ENCODE measurements at regions not wholly inside any gene's neighbourhood (a gene's known extent, or its start where the extent isn't known, plus 50 kb on each side); places are given as distances from the start of the nearest gene placed in this dataset.

DNA sequence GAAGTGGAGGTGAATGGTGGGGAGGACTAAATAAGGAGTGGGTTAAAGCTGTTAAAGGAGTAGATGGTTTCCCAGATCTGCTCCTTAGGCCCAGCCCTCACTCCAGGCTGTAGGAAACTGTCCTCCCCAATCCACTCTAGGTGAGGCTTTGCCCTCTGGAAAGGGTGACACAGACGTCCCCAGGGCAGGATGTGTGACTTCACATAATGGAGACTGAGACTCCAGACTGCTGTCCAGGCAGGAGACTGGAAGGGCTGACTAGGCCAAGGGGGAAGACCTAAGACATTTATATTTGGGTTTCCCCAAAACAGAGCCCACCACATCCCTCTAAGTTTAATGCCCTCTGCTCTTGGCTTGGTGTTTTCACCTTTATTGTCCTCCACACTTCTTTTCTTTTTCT lies 488.5 kb downstream of the SHQ1 start:
- TF ChIP-seq, protein P1, sequence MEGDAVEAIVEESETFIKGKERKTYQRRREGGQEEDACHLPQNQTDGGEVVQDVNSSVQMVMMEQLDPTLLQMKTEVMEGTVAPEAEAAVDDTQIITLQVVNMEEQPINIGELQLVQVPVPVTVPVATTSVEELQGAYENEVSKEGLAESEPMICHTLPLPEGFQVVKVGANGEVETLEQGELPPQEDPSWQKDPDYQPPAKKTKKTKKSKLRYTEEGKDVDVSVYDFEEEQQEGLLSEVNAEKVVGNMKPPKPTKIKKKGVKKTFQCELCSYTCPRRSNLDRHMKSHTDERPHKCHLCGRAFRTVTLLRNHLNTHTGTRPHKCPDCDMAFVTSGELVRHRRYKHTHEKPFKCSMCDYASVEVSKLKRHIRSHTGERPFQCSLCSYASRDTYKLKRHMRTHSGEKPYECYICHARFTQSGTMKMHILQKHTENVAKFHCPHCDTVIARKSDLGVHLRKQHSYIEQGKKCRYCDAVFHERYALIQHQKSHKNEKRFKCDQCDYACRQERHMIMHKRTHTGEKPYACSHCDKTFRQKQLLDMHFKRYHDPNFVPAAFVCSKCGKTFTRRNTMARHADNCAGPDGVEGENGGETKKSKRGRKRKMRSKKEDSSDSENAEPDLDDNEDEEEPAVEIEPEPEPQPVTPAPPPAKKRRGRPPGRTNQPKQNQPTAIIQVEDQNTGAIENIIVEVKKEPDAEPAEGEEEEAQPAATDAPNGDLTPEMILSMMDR (IDR thresholded peaks at IDR 0.05; ENCODE audit: control insufficient read depth, insufficient read depth, low read depth, low read length, missing control alignments): no peak
- H3K4me3 ChIP-seq (ENCODE audit: control insufficient read depth, low read depth, low read length): no peak overlapping the region
- no peak for DNase-seq (ENCODE audit: low read depth)

DNA sequence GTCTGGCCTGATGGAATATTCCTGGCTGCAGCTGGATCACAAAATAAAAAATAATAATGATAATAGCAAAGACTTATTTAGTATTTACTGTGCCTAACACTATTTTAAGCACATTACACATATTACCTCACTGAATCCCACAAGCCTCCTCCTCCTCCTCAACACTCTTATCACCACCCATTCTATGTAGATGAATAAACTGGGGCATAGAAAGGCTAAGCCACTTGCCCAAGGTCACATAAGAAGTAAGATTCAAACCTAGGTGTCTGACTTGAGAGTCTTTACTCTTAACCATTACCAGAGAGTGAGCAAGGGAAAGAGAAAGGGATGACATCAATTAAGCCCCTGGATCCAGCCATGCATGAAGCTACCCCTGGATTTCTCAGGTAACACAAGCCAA lies 493.1 kb downstream of the SHQ1 start:
- no peak overlapping the region for H3K4me3 ChIP-seq (ENCODE audit: control insufficient read depth, low read depth, low read length)
- DNase-seq (ENCODE audit: low read depth): no peak
- TF ChIP-seq, protein P1 (IDR thresholded peaks at IDR 0.05; ENCODE audit: control insufficient read depth, insufficient read depth, low read depth, low read length, missing control alignments): no peak

DNA sequence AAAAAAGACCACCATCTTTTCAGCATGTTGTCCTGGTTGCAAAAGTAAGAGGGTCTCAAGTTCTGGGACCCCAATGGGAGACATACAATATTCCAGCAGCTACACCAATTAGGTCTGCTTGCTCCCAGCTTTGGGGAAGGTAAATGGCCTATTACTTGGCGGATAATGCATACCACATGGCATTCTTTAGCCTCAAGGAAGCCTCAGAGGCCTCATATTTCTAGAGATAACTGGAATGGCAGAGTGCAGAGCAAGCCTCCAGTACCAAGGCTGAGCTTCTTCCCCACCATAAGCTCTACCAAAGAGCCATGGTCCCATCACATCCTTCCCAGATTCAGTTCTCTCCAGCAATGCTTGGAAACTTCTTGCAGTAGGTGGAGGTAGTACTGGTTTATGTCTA lies 493.8 kb downstream of the SHQ1 start:
- no peak for DNase-seq (ENCODE audit: low read depth)
- TF ChIP-seq, protein P1 (IDR thresholded peaks at IDR 0.05; ENCODE audit: control insufficient read depth, insufficient read depth, low read depth, low read length, missing control alignments): no peak
- no peak overlapping the region for H3K4me3 ChIP-seq (ENCODE audit: control insufficient read depth, low read depth, low read length)

DNA sequence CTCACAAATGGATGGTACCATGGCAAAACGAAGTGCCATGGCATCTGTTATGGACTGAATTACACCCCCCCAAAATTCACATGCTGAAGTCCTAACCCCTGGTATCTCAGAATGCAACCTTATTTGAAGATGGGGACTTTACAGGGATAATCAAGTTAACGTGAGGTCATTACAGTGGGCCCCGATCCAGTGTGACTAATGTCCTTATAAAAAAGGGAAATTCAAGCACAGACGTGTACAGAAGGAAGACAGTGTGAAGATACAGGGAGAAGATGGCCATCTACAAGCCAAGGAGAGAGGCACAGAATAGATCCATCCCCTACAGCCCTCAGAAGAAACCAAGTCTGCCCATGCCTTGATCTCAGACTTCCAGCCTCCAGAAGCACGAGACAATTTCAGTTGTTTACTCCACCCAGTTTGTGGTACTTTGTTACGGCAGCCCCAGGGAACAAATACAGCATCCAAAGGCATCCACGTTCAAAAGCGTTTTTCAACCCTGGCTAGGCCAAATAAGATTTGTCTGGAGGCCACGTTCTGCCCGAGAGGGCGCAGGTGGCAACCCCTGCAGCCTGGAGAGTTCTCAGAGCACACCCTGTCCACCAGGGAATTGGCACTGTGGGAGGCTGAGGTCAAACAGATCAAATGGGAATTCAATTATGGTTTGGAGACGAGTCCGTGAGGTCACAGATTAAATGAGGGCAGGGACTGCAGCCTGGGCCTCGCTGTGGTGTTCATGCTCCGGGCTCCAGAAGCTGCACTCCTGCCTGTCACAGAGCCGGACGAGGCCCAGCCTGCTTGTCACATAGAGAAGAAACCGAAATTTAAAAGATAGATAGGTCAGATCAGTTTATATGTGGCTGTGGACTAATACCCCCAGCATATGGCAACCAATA lies 494.8 kb downstream of the SHQ1 start:
- TF ChIP-seq, protein P1 (IDR thresholded peaks at IDR 0.05; ENCODE audit: control insufficient read depth, insufficient read depth, low read depth, low read length, missing control alignments): no peak
- no peak for DNase-seq (ENCODE audit: low read depth)
- no peak overlapping the region for H3K4me3 ChIP-seq (ENCODE audit: control insufficient read depth, low read depth, low read length)

DNA sequence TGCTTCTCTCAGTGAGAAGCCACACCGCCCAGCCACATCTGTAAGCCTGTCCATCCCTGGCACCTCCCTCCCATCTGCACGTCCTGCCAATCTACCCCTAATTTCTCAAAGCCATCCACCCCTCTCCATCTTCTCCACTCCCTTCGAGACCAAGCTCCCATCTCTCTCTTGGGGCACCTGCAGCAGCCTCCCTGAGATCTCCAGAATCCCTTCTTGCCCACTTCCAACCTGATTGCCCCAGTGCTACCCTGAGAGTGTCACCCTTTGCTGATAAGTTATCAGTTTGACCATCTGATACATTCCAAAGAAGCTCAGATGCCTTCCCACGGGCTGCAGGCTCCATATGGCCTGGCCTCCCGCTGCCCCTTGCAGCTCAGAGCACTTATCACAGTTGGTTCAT lies 496.1 kb downstream of the SHQ1 start:
- DNase-seq (ENCODE audit: low read depth): no peak
- TF ChIP-seq, protein P1 (IDR thresholded peaks at IDR 0.05; ENCODE audit: control insufficient read depth, insufficient read depth, low read depth, low read length, missing control alignments): no peak
- no peak overlapping the region for H3K4me3 ChIP-seq (ENCODE audit: control insufficient read depth, low read depth, low read length)

DNA sequence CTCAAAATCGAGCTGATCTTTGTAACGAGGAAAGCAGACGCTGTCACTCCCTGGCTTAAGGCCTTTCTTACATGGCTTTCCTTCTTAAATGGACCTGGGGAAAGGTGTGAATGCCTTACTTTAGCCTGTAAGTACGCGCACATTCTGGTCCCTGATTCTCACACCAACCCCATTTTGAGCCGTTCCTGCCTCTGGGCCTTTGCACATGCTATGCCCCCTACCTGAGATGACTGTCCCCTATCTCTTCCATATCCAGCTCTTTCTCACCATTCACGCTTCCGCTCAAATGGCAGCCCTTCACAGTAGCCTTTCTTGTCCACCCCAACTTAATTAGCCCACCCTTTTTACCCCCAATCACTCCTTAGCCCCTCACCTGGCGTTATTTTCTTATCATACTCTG lies 496.7 kb downstream of the SHQ1 start:
- TF ChIP-seq, protein P1 (IDR thresholded peaks at IDR 0.05; ENCODE audit: control insufficient read depth, insufficient read depth, low read depth, low read length, missing control alignments): no peak
- no peak for DNase-seq (ENCODE audit: low read depth)
- no peak overlapping the region for H3K4me3 ChIP-seq (ENCODE audit: control insufficient read depth, low read depth, low read length)

All from AG09309 (cell line).